GM23338 (cell line): ENCODE measurements at regions not wholly inside any gene's neighbourhood (a gene's known extent, or its start where the extent isn't known, plus 50 kb on each side); places are given as distances from the start of the nearest gene placed in this dataset.

Experiments used
- ATAC-seq: fragments of 200-7000 bp; cut with Tn5 transposase; 3 replicates; pipeline ENCODE4 v1.9.1; 2020
- DNase-seq: peaks from one replicate; pipeline ENCODE4 v3.0.0-alpha.2; 2015; ENCODE audit warnings: low spot score
- H2AFZ ChIP-seq: fragments of 200-600 bp; sonication (generic); 2 replicates; pipeline ENCODE4 v1.8.0; 2016; ENCODE audit warnings: antibody characterized with exemption, mild to moderate bottlenecking, moderate library complexity
- H3F3A ChIP-seq: fragments of 200-600 bp; sonication (generic); replicated peaks from 2 replicates; pipeline ENCODE4 v1.8.0; 2017; ENCODE audit warnings: antibody characterized with exemption, mixed run types, low read depth
- H3K27ac ChIP-seq: fragments of 200-600 bp; sonication (generic); 2 replicates; pipeline ENCODE4 v1.6.1; 2016; ENCODE audit warnings: low read depth
- H3K27me3 ChIP-seq: fragments of 200-600 bp; sonication (generic); 2 replicates; pipeline ENCODE4 v1.8.0; 2016; ENCODE audit warnings: mild to moderate bottlenecking, mixed run types, moderate library complexity; ENCODE audit not compliant: insufficient read depth
- H3K36me3 ChIP-seq: fragments of 200-600 bp; sonication (generic); 2 replicates; pipeline ENCODE4 v1.8.0; 2016; ENCODE audit warnings: mild to moderate bottlenecking; ENCODE audit not compliant: insufficient read depth
- H3K4me1 ChIP-seq: fragments of 200-600 bp; sonication (generic); 2 replicates; pipeline ENCODE4 v1.8.0; 2016; ENCODE audit warnings: mild to moderate bottlenecking, moderate library complexity; ENCODE audit not compliant: insufficient read depth
- H3K4me2 ChIP-seq: fragments of 200-600 bp; sonication (generic); 2 replicates; pipeline ENCODE4 v1.7.1; 2017; ENCODE audit warnings: mixed run types
- H3K4me3 ChIP-seq: fragments of 200-600 bp; sonication (generic); 2 replicates; pipeline ENCODE4 v1.6.1; 2016; ENCODE audit warnings: mixed run types
- H3K79me2 ChIP-seq: fragments of 200-600 bp; sonication (generic); replicated peaks from 2 replicates; pipeline ENCODE4 v1.8.0; 2017; ENCODE audit warnings: mild to moderate bottlenecking; ENCODE audit not compliant: insufficient read depth
- H3K9me2 ChIP-seq: fragments of 200-600 bp; sonication (generic); 2 replicates; pipeline ENCODE4 v1.8.0; 2017; ENCODE audit not compliant: insufficient read depth
- H4K20me1 ChIP-seq: fragments of 200-600 bp; sonication (generic); replicated peaks from 2 replicates; pipeline ENCODE4 v1.8.0; 2017; ENCODE audit warnings: mild to moderate bottlenecking; ENCODE audit not compliant: insufficient read depth
- H3K27ac Mint-ChIP-seq: 2 replicates; pipeline ENCODE4 v1.8.0; 2020; ENCODE audit warnings: inconsistent platforms, mild to moderate bottlenecking, moderate library complexity, mixed read lengths
- H3K27me3 Mint-ChIP-seq: 3 replicates; pipeline ENCODE4 v1.8.0; 2022; ENCODE audit warnings: low read depth, mild to moderate bottlenecking, moderate library complexity, mixed read lengths, inconsistent platforms; ENCODE audit not compliant: insufficient read depth, poor library complexity
- H3K36me3 Mint-ChIP-seq: 3 replicates; pipeline ENCODE4 v1.8.0; 2021; ENCODE audit warnings: low read depth, mild to moderate bottlenecking, inconsistent platforms, moderate library complexity, mixed read lengths
- H3K4me1 Mint-ChIP-seq: 3 replicates; pipeline ENCODE4 v1.8.0; 2020; ENCODE audit warnings: mild to moderate bottlenecking, inconsistent platforms, mixed read lengths
- H3K4me3 Mint-ChIP-seq: 3 replicates; pipeline ENCODE4 v1.8.0; 2021; ENCODE audit warnings: moderate library complexity, mild to moderate bottlenecking, inconsistent platforms, mixed read lengths
- H3K9me3 Mint-ChIP-seq: 3 replicates; pipeline ENCODE4 v1.8.0; 2020; ENCODE audit warnings: moderate library complexity, mild to moderate bottlenecking, inconsistent platforms, mixed read lengths
- CREB1 ChIP-seq: fragments of 250-450 bp; sonication (Bioruptor Pico); IDR thresholded peaks from 2 replicates; pipeline ENCODE4 v1.5.0; 2020; ENCODE audit warnings: low read depth, mild to moderate bottlenecking, moderate library complexity
- EZH2phosphoT487 ChIP-seq: fragments of 200-600 bp; sonication (generic); IDR thresholded peaks from one replicate; pipeline ENCODE4 v1.8.1; 2018; ENCODE audit warnings: antibody characterized with exemption; ENCODE audit not compliant: unreplicated experiment
- JUNB ChIP-seq: IDR thresholded peaks from one replicate; pipeline ENCODE4 v1.6.1; 2016; ENCODE audit warnings: antibody characterized with exemption; ENCODE audit not compliant: unreplicated experiment
- NANOG ChIP-seq: IDR thresholded peaks from 2 replicates; pipeline ENCODE4 v1.6.1; 2016; ENCODE audit warnings: antibody characterized with exemption, borderline replicate concordance
- POLR2AphosphoS5 ChIP-seq: IDR thresholded peaks from 2 replicates; pipeline ENCODE4 v1.6.1; 2016; ENCODE audit warnings: antibody characterized with exemption, low read depth
- ZNF331 ChIP-seq: fragments of 250-450 bp; sonication (Bioruptor Pico); IDR thresholded peaks from 2 replicates; pipeline ENCODE4 v1.5.0; 2020; ENCODE audit warnings: low read depth, mild to moderate bottlenecking, moderate library complexity
- TF ChIP-seq, protein P1 (sequence below): fragments of 250-450 bp; sonication (Bioruptor Pico); IDR thresholded peaks from 2 replicates; pipeline ENCODE4 v1.5.0; 2020; ENCODE audit warnings: mild to moderate bottlenecking, moderate library complexity

DNA sequence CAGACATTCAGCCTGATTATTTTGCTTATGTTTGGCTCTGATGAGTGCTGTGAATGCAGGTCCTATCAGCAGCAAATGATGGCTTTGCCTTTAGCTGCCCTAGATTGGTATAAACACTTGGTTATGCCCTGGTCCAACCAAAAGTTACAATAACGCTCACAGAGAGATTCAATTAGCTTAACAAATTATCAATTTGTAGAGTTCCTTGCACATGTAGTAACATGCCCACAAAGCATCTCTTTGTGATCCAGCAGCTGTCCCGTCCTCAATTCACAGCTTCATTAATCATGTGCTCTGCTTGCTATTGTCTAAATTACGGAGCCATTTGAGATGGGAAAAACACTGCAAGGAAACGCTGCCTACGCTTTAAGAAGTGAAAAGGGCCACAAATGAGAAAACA lies 457.9 kb downstream of the HDGFL1 start:
- no peaks in the 10 kb centered on the region for H3K36me3 Mint-ChIP-seq
- no peak overlapping the region for H3K27ac Mint-ChIP-seq
- H3K27me3 Mint-ChIP-seq, result peaks cover 3% of the 10 kb centered on the region
- DNase-seq (no peak), ATAC-seq (no peak)
- H3K4me1 Mint-ChIP-seq, result peaks cover 12% of the 10 kb centered on the region
- Histone ChIP-seq H3K4me2 (no peak overlapping the region), H3K36me3 (no peaks in the 10 kb centered on the region), H3F3A (no peaks in the 10 kb centered on the region), H4K20me1 (no peaks in the 10 kb centered on the region), H2AFZ (peak overlapping the region; percentile 96; the same call in 1 of the 2 replicates), H3K9me2 (0 out of 2 replicates have a peak, but pooled peaks cover 9% of the 10 kb centered on the region), H3K4me3 (no peak overlapping the region), H3K27me3 (no peaks in the 10 kb centered on the region), H3K4me1 (peaks cover 2% of the 10 kb centered on the region; the same call in 1 of the 2 replicates), H3K27ac (no peak overlapping the region), H3K79me2 (no peaks in the 10 kb centered on the region)
- no peak overlapping the region for H3K4me3 Mint-ChIP-seq
- TF ChIP-seq, protein P1, sequence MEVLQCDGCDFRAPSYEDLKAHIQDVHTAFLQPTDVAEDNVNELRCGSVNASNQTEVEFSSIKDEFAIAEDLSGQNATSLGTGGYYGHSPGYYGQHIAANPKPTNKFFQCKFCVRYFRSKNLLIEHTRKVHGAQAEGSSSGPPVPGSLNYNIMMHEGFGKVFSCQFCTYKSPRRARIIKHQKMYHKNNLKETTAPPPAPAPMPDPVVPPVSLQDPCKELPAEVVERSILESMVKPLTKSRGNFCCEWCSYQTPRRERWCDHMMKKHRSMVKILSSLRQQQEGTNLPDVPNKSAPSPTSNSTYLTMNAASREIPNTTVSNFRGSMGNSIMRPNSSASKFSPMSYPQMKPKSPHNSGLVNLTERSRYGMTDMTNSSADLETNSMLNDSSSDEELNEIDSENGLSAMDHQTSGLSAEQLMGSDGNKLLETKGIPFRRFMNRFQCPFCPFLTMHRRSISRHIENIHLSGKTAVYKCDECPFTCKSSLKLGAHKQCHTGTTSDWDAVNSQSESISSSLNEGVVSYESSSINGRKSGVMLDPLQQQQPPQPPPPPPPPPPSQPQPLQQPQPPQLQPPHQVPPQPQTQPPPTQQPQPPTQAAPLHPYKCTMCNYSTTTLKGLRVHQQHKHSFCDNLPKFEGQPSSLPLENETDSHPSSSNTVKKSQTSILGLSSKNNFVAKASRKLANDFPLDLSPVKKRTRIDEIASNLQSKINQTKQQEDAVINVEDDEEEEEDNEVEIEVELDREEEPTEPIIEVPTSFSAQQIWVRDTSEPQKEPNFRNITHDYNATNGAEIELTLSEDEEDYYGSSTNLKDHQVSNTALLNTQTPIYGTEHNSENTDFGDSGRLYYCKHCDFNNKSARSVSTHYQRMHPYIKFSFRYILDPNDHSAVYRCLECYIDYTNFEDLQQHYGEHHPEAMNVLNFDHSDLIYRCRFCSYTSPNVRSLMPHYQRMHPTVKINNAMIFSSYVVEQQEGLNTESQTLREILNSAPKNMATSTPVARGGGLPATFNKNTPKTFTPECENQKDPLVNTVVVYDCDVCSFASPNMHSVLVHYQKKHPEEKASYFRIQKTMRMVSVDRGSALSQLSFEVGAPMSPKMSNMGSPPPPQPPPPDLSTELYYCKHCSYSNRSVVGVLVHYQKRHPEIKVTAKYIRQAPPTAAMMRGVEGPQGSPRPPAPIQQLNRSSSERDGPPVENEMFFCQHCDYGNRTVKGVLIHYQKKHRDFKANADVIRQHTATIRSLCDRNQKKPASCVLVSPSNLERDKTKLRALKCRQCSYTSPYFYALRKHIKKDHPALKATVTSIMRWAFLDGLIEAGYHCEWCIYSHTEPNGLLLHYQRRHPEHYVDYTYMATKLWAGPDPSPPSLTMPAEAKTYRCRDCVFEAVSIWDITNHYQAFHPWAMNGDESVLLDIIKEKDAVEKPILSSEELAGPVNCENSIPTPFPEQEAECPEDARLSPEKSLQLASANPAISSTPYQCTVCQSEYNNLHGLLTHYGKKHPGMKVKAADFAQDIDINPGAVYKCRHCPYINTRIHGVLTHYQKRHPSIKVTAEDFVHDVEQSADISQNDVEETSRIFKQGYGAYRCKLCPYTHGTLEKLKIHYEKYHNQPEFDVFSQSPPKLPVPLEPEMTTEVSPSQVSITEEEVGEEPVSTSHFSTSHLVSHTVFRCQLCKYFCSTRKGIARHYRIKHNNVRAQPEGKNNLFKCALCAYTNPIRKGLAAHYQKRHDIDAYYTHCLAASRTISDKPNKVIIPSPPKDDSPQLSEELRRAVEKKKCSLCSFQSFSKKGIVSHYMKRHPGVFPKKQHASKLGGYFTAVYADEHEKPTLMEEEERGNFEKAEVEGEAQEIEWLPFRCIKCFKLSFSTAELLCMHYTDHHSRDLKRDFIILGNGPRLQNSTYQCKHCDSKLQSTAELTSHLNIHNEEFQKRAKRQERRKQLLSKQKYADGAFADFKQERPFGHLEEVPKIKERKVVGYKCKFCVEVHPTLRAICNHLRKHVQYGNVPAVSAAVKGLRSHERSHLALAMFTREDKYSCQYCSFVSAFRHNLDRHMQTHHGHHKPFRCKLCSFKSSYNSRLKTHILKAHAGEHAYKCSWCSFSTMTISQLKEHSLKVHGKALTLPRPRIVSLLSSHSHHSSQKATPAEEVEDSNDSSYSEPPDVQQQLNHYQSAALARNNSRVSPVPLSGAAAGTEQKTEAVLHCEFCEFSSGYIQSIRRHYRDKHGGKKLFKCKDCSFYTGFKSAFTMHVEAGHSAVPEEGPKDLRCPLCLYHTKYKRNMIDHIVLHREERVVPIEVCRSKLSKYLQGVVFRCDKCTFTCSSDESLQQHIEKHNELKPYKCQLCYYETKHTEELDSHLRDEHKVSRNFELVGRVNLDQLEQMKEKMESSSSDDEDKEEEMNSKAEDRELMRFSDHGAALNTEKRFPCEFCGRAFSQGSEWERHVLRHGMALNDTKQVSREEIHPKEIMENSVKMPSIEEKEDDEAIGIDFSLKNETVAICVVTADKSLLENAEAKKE (CRISPR knock-in tag), result no peak
- TF ChIP-seq NANOG, result no peak
- TF ChIP-seq JUNB, result no peak
- TF ChIP-seq ZNF331 (CRISPR knock-in tag), result no peak
- no peak for TF ChIP-seq POLR2AphosphoS5
- no peak for TF ChIP-seq CREB1 (CRISPR knock-in tag)
- H3K9me3 Mint-ChIP-seq, result no peaks in the 10 kb centered on the region; the same call in 2 of the 3 replicates

DNA sequence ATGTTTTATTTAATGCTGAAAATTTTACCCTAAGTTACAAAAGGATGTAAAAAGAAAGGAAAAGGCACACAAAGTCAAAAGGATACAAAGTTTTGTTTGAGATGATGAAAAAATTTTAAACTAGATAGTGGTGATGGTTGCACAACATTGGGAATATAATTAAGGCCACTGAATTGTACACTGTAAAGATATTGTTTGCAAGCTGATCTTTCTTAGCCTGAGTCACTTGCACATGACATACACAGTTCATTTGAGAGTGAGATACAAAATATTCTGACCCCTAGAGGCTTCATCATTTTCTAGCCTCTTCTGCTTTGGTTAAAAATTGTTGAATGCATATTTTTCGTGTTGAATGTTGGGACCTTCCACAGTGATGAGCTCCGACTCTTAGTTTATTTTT lies 462.6 kb downstream of the HDGFL1 start:
- H3K4me1 ChIP-seq, result peaks cover 2% of the 10 kb centered on the region; the same call in 1 of the 2 replicates
- H4K20me1 ChIP-seq, result no peaks in the 10 kb centered on the region
- Mint-ChIP-seq H3K36me3 (no peaks in the 10 kb centered on the region), H3K27me3 (peaks cover 2% of the 10 kb centered on the region), H3K4me3 (no peak overlapping the region), H3K9me3 (no peaks in the 10 kb centered on the region), H3K4me1 (peaks cover 12% of the 10 kb centered on the region), H3K27ac (no peak overlapping the region)
- no peak overlapping the region for H2AFZ ChIP-seq
- no peaks in the 10 kb centered on the region for H3K27me3 ChIP-seq
- H3K4me2 ChIP-seq, result no peak overlapping the region
- DNase-seq (no peak), ATAC-seq (no peak)
- no peak overlapping the region for H3K4me3 ChIP-seq
- H3K36me3 ChIP-seq, result no peaks in the 10 kb centered on the region
- H3K79me2 ChIP-seq, result no peaks in the 10 kb centered on the region
- no peak overlapping the region for H3K27ac ChIP-seq
- no peaks in the 10 kb centered on the region for H3F3A ChIP-seq
- H3K9me2 ChIP-seq, result 0 out of 2 replicates have a peak, but pooled peaks cover 7% of the 10 kb centered on the region
- TF ChIP-seq ZNF331 (CRISPR knock-in tag) (no peak), EZH2phosphoT487 (no peak)
- TF ChIP-seq, protein P1 (CRISPR knock-in tag), result no peak
